ENCODE measurements at regions not wholly inside any gene's neighbourhood (a gene's known extent, or its start where the extent isn't known, plus 50 kb on each side); places are given as distances from the start of the nearest gene placed in this dataset.
"Not testable (repeated sequence)": the region's sequence is repeated elsewhere in the genome, so short reads cannot be mapped to it uniquely, and the experiment has no call there.

DNA sequence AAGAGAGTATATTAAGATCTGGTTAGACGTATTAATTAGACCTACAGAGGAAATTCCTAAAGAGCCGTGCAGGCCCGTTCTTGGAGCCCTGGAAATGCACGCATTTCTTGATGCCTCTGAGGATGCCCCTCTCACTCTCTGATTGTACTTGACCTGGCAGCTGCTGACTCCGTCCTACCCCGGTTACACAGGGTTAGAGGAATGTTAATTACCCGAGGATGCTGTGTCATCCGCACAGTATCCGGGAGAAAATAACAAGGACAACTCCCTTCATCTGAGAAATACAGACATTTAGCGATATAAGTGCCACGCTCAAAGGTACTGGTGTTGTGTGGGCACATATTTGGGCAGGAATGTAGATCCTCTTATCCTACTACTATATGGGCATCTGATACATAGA is 404.6 kb upstream of the FAT1 start:
- TF ChIP-seq, protein P1, sequence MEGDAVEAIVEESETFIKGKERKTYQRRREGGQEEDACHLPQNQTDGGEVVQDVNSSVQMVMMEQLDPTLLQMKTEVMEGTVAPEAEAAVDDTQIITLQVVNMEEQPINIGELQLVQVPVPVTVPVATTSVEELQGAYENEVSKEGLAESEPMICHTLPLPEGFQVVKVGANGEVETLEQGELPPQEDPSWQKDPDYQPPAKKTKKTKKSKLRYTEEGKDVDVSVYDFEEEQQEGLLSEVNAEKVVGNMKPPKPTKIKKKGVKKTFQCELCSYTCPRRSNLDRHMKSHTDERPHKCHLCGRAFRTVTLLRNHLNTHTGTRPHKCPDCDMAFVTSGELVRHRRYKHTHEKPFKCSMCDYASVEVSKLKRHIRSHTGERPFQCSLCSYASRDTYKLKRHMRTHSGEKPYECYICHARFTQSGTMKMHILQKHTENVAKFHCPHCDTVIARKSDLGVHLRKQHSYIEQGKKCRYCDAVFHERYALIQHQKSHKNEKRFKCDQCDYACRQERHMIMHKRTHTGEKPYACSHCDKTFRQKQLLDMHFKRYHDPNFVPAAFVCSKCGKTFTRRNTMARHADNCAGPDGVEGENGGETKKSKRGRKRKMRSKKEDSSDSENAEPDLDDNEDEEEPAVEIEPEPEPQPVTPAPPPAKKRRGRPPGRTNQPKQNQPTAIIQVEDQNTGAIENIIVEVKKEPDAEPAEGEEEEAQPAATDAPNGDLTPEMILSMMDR (IDR thresholded peaks at IDR 0.05; ENCODE audit: low read depth, low read length, missing control alignments) = no peak
- Histone ChIP-seq H3K36me3 (replicated peaks) (no peaks in the 10 kb centered on the region), H3K27me3 (replicated peaks) (no peaks in the 10 kb centered on the region), H3K4me3 (ENCODE audit: low read depth, low read length) (no peak overlapping the region), H3K27ac (peak overlapping the region; percentile 74)
- in situ Hi-C loops (cut with HindIII; ENCODE audit: low pct_ligation_motif_present, low sequenced_read_pairs) = no loop called here
- peak; percentile 64 for DNase-seq

DNA sequence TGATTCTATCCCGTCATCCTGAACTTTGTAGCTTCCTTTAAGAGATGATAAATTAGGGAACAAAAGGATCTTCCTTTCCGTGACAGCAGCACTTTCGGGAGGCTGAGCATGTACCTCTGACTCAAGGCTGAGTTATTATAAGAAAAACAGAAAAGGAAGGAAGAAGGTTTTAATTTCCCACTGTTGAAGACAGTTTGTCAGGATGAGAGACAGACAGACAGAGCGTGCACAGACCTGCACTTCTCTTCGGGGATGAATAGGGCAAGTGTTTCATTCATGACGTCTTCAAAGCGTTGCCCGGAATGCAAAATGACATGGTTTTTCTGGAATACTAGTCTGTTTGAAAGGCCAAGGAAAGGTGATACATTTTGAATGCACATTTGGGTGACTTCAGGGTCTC is 405.3 kb upstream of the FAT1 start:
- DNase-seq = peak; percentile 70
- in situ Hi-C loops (cut with HindIII; ENCODE audit: low pct_ligation_motif_present, low sequenced_read_pairs) = no loop called here
- H3K27ac ChIP-seq = peak overlapping the region; percentile 74
- no peaks in the 10 kb centered on the region for H3K27me3 ChIP-seq (replicated peaks)
- H3K36me3 ChIP-seq (replicated peaks) = no peaks in the 10 kb centered on the region
- no peak overlapping the region for H3K4me3 ChIP-seq (ENCODE audit: low read depth, low read length)
- TF ChIP-seq, protein P1 (IDR thresholded peaks at IDR 0.05; ENCODE audit: low read depth, low read length, missing control alignments) = no peak

DNA sequence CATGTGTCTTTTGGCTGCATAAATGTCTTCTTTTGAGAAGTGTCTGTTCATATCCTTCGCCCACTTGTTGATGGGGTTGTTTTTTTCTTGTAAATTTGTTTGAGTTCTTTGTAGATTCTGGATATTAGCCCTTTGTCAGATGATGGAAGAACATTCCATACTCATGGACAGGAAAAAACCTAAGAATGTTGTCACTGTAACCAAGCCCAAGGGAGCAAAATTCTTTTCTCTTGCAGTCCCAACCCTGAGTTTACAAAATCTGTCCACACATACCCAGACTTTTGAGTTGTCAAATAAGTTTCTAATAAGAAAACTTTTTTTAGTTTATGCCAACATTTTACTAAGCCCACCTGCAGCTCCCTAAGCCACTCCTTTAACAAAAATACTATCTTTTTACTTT is 408.2 kb upstream of the FAT1 start:
- H3K36me3 ChIP-seq (replicated peaks); DNase-seq; H3K27me3 ChIP-seq (replicated peaks); in situ Hi-C loops (cut with HindIII; ENCODE audit: low pct_ligation_motif_present, low sequenced_read_pairs); H3K27ac ChIP-seq; H3K4me3 ChIP-seq (ENCODE audit: low read depth, low read length): not testable (repeated sequence)

DNA sequence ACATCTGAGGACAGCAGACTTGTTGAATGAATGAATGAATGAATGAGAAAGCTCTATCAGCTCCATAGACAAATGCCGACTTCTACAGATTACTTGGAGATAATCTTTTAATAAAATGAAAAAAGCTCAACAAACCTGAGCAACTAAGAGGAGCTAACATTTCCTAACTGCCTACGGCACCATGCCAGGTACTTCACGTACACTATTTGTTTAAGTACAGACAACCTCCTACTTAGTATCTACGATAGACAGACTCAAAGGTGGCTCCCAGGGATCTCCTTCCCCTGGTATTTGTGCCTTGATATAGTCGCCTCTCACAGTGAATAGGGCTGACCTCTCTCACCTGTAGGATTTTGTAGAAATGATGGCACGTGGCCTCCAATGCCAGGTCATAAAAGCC is 412.2 kb upstream of the FAT1 start:
- Histone ChIP-seq H3K4me3 (ENCODE audit: low read depth, low read length) (no peak overlapping the region), H3K36me3 (replicated peaks) (no peaks in the 10 kb centered on the region), H3K27ac (no peak overlapping the region), H3K27me3 (replicated peaks) (no peaks in the 10 kb centered on the region)
- no peak for DNase-seq
- in situ Hi-C loops (cut with HindIII; ENCODE audit: low pct_ligation_motif_present, low sequenced_read_pairs) = no loop called here
- TF ChIP-seq, protein P1 (IDR thresholded peaks at IDR 0.05; ENCODE audit: low read depth, low read length, missing control alignments) = no peak

DNA sequence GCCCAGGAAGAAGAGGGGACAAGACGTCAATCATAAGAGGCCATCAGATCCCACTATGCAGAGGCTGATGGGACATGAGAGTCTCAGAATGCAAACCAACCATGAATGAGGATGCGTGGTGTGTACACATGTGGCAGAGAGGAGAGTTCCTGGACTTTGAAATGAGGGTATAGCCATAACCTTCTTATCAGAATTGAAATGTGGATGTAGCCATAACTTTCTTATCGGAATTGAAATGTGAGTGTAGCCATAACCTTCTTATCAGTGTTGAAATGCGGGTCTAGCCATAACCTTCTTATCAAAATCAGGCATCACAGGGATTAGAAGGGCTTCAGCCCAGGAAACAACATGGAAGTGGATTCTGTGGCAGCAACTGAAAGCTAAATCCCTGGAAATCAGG is 415.5 kb upstream of the FAT1 start:
- no peak overlapping the region for H3K4me3 ChIP-seq (ENCODE audit: low read depth, low read length)
- no peak for DNase-seq
- in situ Hi-C loops (cut with HindIII; ENCODE audit: low pct_ligation_motif_present, low sequenced_read_pairs) = no loop called here
- H3K27ac ChIP-seq = no peak overlapping the region
- no peaks in the 10 kb centered on the region for H3K36me3 ChIP-seq (replicated peaks)
- no peaks in the 10 kb centered on the region for H3K27me3 ChIP-seq (replicated peaks)
- TF ChIP-seq, protein P1 (IDR thresholded peaks at IDR 0.05; ENCODE audit: low read depth, low read length, missing control alignments) = no peak

DNA sequence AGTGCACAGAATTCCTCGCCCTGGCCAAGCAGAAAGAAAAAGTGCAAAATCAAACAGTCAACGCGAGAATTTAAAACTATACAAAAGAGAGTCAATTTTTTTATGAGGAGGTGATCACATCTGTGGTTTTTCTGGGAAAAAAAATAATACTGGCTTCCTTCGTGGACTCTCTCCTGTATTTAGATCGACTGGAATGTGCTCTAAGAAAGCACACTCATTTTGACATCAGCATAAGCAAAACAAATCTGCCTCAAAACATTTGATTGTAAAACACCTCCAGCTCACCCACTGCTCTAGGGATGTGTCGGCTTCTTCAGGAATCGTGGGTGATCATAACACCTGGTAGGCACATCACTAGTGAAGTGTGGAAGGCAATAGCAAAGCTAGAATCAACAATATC is 417.4 kb upstream of the FAT1 start:
- Histone ChIP-seq H3K36me3 (replicated peaks) (no peaks in the 10 kb centered on the region), H3K4me3 (ENCODE audit: low read depth, low read length) (no peak overlapping the region), H3K27me3 (replicated peaks) (no peaks in the 10 kb centered on the region), H3K27ac (no peak overlapping the region)
- in situ Hi-C loops (cut with HindIII; ENCODE audit: low pct_ligation_motif_present, low sequenced_read_pairs) = no loop called here
- no peak for DNase-seq
- TF ChIP-seq, protein P1 (IDR thresholded peaks at IDR 0.05; ENCODE audit: low read depth, low read length, missing control alignments) = no peak
